SK-N-SH treated with all-trans-retinoic acid at 6 μM for 48 hours (cell line): ENCODE measurements at regions not wholly inside any gene's neighbourhood (a gene's known extent, or its start where the extent isn't known, plus 50 kb on each side); places are given as distances from the start of the nearest gene placed in this dataset.

Experiments used
- ATAC-seq: fragments of 200-7000 bp; cut with Tn5 transposase; 3 replicates; pipeline ENCODE4 v1.9.1; 2020; ENCODE audit warnings: mild to moderate bottlenecking, moderate library complexity
- ARNTL ChIP-seq: fragments of 450-650 bp; formaldehyde crosslinking; IDR thresholded peaks from 2 replicates; pipeline ENCODE4 v1.5.0; 2020; ENCODE audit warnings: low read depth, mild to moderate bottlenecking, moderate library complexity, borderline replicate concordance
- BACH2 ChIP-seq: fragments of 250-450 bp; sonication (Bioruptor Pico); IDR thresholded peaks from 2 replicates; pipeline ENCODE4 v1.9.0; 2021; ENCODE audit warnings: mild to moderate bottlenecking, borderline replicate concordance
- ESRRG ChIP-seq: fragments of 250-450 bp; sonication (Bioruptor Pico); IDR thresholded peaks from 2 replicates; pipeline ENCODE4 v1.6.1; 2021; ENCODE audit warnings: mild to moderate bottlenecking
- GLIS3 ChIP-seq: fragments of 250-450 bp; sonication (Bioruptor Pico); IDR thresholded peaks from 2 replicates; pipeline ENCODE4 v1.5.0; 2020; ENCODE audit warnings: mild to moderate bottlenecking, moderate library complexity
- ISL1 ChIP-seq: fragments of 250-450 bp; sonication (Bioruptor Pico); IDR thresholded peaks from 2 replicates; pipeline ENCODE4 v2.1.2; 2022; ENCODE audit warnings: mild to moderate bottlenecking, moderate library complexity
- OSR1 ChIP-seq: fragments of 250-450 bp; sonication (Bioruptor Pico); IDR thresholded peaks from 2 replicates; pipeline ENCODE4 v1.8.0; 2022; ENCODE audit warnings: moderate library complexity, mild to moderate bottlenecking, inconsistent platforms
- SNAI2 ChIP-seq: fragments of 250-450 bp; sonication (Bioruptor Pico); IDR thresholded peaks from 2 replicates; pipeline ENCODE4 v1.5.0; 2020; ENCODE audit warnings: mild to moderate bottlenecking, moderate library complexity
- TOX ChIP-seq: fragments of 250-450 bp; sonication (Bioruptor Pico); IDR thresholded peaks from 2 replicates; pipeline ENCODE4 v1.8.0; 2021; ENCODE audit warnings: mild to moderate bottlenecking, moderate library complexity, borderline replicate concordance
- ZC3H10 ChIP-seq: fragments of 250-450 bp; sonication (Bioruptor Pico); IDR thresholded peaks from 2 replicates; pipeline ENCODE4 v1.5.1; 2021; ENCODE audit warnings: mild to moderate bottlenecking, moderate library complexity
- ZFP3 ChIP-seq: fragments of 250-450 bp; sonication (Bioruptor Pico); IDR thresholded peaks from 2 replicates; pipeline ENCODE4 v1.5.0; 2020; ENCODE audit warnings: mild to moderate bottlenecking, moderate library complexity
- ZFP30 ChIP-seq: fragments of 450-650 bp; formaldehyde crosslinking; IDR thresholded peaks from 2 replicates; pipeline ENCODE4 v1.5.0; 2022; ENCODE audit warnings: mild to moderate bottlenecking, moderate library complexity
- ZNF565 ChIP-seq: fragments of 450-650 bp; formaldehyde crosslinking; conservative IDR thresholded peaks from 2 replicates; pipeline ENCODE4 v1.5.0; 2020; ENCODE audit warnings: low read depth, mild to moderate bottlenecking, moderate library complexity
- ZNF70 ChIP-seq: fragments of 450-650 bp; formaldehyde crosslinking; IDR thresholded peaks from 2 replicates; pipeline ENCODE4 v1.5.0; 2020; ENCODE audit warnings: mild to moderate bottlenecking, moderate library complexity
- ZNF8 ChIP-seq: fragments of 450-650 bp; formaldehyde crosslinking; IDR thresholded peaks from 2 replicates; pipeline ENCODE4 v1.5.0; 2020; ENCODE audit warnings: mild to moderate bottlenecking, moderate library complexity
- TF ChIP-seq, protein P1 (sequence below): fragments of 250-450 bp; sonication (Bioruptor Pico); IDR thresholded peaks from 2 replicates; pipeline ENCODE4 v1.5.1; 2021; ENCODE audit warnings: mild to moderate bottlenecking, moderate library complexity
- TF ChIP-seq, protein P2 (sequence below): fragments of 250-450 bp; sonication (Bioruptor Pico); IDR thresholded peaks from 2 replicates; pipeline ENCODE4 v1.5.0; 2020; ENCODE audit warnings: mild to moderate bottlenecking, moderate library complexity
- TF ChIP-seq, protein P3 (sequence below): fragments of 250-450 bp; sonication (Bioruptor Pico); IDR thresholded peaks from 2 replicates; pipeline ENCODE4 v1.8.0; 2021; ENCODE audit warnings: low read depth, mild to moderate bottlenecking, moderate library complexity, borderline replicate concordance
- TF ChIP-seq, protein P4 (sequence below): fragments of 250-450 bp; sonication (Bioruptor Pico); IDR thresholded peaks from 2 replicates; pipeline ENCODE4 v1.5.1; 2020; ENCODE audit warnings: low read depth, mild to moderate bottlenecking, moderate library complexity

DNA sequence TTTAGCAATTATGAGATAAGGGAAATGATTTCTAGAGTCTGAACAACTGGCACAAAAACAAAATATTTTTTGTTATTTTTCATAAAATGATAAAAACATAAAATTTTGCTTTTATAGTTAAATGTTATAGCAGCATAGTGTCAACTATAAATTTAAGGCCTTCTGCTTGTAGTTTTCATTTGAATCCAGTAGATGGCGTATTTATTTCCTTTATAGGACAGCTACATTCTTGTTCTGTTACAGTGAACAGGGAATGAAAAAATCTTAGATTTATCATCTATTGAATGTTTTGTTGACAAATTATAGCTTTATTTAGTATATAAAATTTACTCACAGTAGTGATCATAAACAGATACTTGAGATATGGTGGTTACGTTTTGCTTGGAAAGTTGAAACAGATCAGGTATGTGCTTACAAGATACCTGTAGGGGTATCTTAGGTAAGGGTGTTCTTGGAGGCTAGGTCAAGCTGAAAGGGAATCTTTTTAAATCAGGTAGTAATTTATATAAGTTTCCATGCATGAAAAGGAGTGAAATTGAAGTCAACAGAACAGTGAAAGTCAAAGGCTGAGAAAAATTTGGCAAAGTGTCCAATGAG, 239.3 kb upstream of the GRIN3A start (continued):
- TF ChIP-seq, protein P1, sequence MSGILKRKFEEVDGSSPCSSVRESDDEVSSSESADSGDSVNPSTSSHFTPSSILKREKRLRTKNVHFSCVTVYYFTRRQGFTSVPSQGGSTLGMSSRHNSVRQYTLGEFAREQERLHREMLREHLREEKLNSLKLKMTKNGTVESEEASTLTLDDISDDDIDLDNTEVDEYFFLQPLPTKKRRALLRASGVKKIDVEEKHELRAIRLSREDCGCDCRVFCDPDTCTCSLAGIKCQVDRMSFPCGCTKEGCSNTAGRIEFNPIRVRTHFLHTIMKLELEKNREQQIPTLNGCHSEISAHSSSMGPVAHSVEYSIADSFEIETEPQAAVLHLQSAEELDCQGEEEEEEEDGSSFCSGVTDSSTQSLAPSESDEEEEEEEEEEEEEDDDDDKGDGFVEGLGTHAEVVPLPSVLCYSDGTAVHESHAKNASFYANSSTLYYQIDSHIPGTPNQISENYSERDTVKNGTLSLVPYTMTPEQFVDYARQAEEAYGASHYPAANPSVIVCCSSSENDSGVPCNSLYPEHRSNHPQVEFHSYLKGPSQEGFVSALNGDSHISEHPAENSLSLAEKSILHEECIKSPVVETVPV (CRISPR knock-in tag), result no peak
- TF ChIP-seq ZC3H10 (CRISPR knock-in tag), result no peak
- TF ChIP-seq, protein P2, sequence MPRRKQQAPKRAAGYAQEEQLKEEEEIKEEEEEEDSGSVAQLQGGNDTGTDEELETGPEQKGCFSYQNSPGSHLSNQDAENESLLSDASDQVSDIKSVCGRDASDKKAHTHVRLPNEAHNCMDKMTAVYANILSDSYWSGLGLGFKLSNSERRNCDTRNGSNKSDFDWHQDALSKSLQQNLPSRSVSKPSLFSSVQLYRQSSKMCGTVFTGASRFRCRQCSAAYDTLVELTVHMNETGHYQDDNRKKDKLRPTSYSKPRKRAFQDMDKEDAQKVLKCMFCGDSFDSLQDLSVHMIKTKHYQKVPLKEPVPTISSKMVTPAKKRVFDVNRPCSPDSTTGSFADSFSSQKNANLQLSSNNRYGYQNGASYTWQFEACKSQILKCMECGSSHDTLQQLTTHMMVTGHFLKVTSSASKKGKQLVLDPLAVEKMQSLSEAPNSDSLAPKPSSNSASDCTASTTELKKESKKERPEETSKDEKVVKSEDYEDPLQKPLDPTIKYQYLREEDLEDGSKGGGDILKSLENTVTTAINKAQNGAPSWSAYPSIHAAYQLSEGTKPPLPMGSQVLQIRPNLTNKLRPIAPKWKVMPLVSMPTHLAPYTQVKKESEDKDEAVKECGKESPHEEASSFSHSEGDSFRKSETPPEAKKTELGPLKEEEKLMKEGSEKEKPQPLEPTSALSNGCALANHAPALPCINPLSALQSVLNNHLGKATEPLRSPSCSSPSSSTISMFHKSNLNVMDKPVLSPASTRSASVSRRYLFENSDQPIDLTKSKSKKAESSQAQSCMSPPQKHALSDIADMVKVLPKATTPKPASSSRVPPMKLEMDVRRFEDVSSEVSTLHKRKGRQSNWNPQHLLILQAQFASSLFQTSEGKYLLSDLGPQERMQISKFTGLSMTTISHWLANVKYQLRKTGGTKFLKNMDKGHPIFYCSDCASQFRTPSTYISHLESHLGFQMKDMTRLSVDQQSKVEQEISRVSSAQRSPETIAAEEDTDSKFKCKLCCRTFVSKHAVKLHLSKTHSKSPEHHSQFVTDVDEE (CRISPR knock-in tag), result no peak
- no peak for TF ChIP-seq BACH2 (CRISPR knock-in tag)
- TF ChIP-seq, all 23 proteins: peak for 0

DNA sequence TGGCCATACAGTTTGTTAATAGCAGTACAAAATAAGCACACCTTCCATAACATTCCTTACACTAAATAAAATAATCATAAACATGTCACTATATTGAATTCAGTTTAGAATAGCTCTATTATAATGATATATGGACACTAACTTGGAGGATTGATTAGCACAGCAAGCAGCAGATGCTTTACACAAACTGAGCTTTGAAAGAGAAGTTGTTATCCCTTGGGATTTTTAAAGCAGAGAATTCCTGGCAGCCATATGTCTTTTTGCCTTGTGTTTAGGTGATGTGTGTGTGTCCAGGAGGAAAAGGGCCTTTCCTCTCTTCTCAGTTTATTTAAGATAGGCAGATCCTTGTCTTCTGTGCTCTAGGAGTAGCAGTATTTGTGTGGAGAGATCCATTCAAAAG, 232.2 kb upstream of the GRIN3A start:
- no peak for ATAC-seq
- TF ChIP-seq OSR1 (CRISPR knock-in tag) (no peak), ZNF70 (CRISPR knock-in tag) (no peak), GLIS3 (CRISPR knock-in tag) (no peak), ARNTL (CRISPR knock-in tag) (no peak)

DNA sequence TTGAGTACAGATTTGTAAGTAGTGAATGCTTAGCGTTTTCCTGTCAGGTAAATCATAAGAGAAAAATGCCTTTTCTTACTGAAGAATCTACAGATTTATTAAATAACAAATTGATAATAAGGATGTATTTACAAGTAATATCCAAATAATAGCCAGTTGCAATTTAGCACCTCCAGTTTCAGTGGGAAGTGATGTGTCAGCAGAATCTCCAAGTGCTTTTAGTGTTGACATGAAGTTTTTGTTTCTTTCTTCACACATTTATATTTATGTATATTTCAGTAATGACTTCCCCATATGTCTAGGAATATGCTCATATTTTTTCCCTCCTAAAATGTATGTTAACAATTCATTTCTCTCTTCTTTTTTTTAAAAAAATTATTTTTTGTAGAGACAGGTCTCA, 229.9 kb upstream of the GRIN3A start:
- no peak for ATAC-seq
- TF ChIP-seq ZNF70 (CRISPR knock-in tag), result no peak
- no peak for TF ChIP-seq ZNF8 (CRISPR knock-in tag)
- TF ChIP-seq ZNF565 (CRISPR knock-in tag), result no peak
- TF ChIP-seq, all 23 proteins: peak for 0

DNA sequence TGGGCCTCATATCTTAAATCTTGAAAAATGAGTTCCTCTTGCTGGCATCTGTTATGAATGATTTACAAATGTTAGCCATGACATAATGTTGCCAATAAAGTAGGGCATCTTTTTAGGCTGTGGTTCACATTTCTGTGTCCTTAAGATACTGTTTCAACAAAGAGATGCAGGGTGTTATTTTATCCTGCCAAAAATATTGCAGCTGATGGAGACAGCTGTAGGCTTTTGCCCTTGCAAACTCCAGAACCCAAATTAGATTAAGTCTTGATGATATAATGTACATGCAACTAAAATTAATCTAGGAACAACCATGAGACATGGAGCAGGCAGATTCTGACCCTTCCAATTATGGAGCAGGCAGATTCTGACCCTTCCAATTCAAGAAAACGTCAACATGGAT, 228.2 kb upstream of the GRIN3A start:
- TF ChIP-seq ZFP30 (CRISPR knock-in tag) (no peak), ZNF70 (CRISPR knock-in tag) (no peak), ESRRG (CRISPR knock-in tag) (no peak), ZC3H10 (CRISPR knock-in tag) (no peak), ZFP3 (CRISPR knock-in tag) (no peak), ISL1 (CRISPR knock-in tag) (no peak), TOX (CRISPR knock-in tag) (no peak), SNAI2 (CRISPR knock-in tag) (no peak), ZNF8 (CRISPR knock-in tag) (no peak), BACH2 (CRISPR knock-in tag) (no peak), GLIS3 (CRISPR knock-in tag) (no peak)
- TF ChIP-seq, protein P3, sequence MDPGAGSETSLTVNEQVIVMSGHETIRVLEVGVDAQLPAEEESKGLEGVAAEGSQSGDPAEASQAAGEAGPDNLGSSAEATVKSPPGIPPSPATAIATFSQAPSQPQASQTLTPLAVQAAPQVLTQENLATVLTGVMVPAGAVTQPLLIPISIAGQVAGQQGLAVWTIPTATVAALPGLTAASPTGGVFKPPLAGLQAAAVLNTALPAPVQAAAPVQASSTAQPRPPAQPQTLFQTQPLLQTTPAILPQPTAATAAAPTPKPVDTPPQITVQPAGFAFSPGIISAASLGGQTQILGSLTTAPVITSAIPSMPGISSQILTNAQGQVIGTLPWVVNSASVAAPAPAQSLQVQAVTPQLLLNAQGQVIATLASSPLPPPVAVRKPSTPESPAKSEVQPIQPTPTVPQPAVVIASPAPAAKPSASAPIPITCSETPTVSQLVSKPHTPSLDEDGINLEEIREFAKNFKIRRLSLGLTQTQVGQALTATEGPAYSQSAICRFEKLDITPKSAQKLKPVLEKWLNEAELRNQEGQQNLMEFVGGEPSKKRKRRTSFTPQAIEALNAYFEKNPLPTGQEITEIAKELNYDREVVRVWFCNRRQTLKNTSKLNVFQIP, result no peak
- TF ChIP-seq, protein P2 (CRISPR knock-in tag), result no peak
- TF ChIP-seq, protein P4, sequence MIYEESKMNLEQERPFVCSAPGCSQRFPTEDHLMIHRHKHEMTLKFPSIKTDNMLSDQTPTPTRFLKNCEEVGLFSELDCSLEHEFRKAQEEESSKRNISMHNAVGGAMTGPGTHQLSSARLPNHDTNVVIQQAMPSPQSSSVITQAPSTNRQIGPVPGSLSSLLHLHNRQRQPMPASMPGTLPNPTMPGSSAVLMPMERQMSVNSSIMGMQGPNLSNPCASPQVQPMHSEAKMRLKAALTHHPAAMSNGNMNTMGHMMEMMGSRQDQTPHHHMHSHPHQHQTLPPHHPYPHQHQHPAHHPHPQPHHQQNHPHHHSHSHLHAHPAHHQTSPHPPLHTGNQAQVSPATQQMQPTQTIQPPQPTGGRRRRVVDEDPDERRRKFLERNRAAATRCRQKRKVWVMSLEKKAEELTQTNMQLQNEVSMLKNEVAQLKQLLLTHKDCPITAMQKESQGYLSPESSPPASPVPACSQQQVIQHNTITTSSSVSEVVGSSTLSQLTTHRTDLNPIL, result no peak
- no peak for ATAC-seq
